ENCODE measurements at regions not wholly inside any gene's neighbourhood (a gene's known extent, or its start where the extent isn't known, plus 50 kb on each side); places are given as distances from the start of the nearest gene placed in this dataset.

GRCh38 chr18:70469916-70470315 lies 181.1 kb downstream of the SOCS6 start:
- no peak overlapping the region for H3K4me3 ChIP-seq (ENCODE audit: low read depth, low read length)
- DNase-seq (ENCODE audit: low read depth): no peak
- TF ChIP-seq CTCF (IDR thresholded peaks at IDR 0.05; ENCODE audit: insufficient read depth, low read depth, low read length, missing control alignments): no peak

GRCh38 chr18:70468861-70469547 lies 180.2 kb downstream of the SOCS6 start:
- no peak overlapping the region for H3K4me3 ChIP-seq (ENCODE audit: low read depth, low read length)
- DNase-seq (ENCODE audit: low read depth): no peak
- TF ChIP-seq CTCF (IDR thresholded peaks at IDR 0.05; ENCODE audit: insufficient read depth, low read depth, low read length, missing control alignments): no peak

- no peak for TF ChIP-seq CTCF (IDR thresholded peaks at IDR 0.05; ENCODE audit: insufficient read depth, low read depth, low read length, missing control alignments)
- peak; percentile 59 for DNase-seq (ENCODE audit: low read depth)
- H3K4me3 ChIP-seq (ENCODE audit: low read depth, low read length): peak overlapping the region; percentile 44
Observed at GRCh38 chr18:70464343-70465114, 175.7 kb downstream of the SOCS6 start.

- no peak for DNase-seq (ENCODE audit: low read depth)
- H3K4me3 ChIP-seq (ENCODE audit: low read depth, low read length): no peak overlapping the region
- no peak for TF ChIP-seq CTCF (IDR thresholded peaks at IDR 0.05; ENCODE audit: insufficient read depth, low read depth, low read length, missing control alignments)
Observed at GRCh38 chr18:70463085-70463484, 174.2 kb downstream of the SOCS6 start.

- H3K4me3 ChIP-seq (ENCODE audit: low read depth, low read length): no peak overlapping the region
- no peak for TF ChIP-seq CTCF (IDR thresholded peaks at IDR 0.05; ENCODE audit: insufficient read depth, low read depth, low read length, missing control alignments)
- DNase-seq (ENCODE audit: low read depth): no peak
Observed at GRCh38 chr18:70462078-70462439, 173.2 kb downstream of the SOCS6 start.

- DNase-seq (ENCODE audit: low read depth): no peak
- TF ChIP-seq CTCF (IDR thresholded peaks at IDR 0.05; ENCODE audit: insufficient read depth, low read depth, low read length, missing control alignments): no peak
Observed at GRCh38 chr18:70461323-70462077, 172.7 kb downstream of the SOCS6 start.

More at GRCh38 chr18:70461323-70462077, 172.7 kb downstream of the SOCS6 start:
- H3K4me3 ChIP-seq (ENCODE audit: low read depth, low read length): no peak overlapping the region

Data from GM12865 (cell line).